GM23338 (cell line): ENCODE measurements at regions not wholly inside any gene's neighbourhood (a gene's known extent, or its start where the extent isn't known, plus 50 kb on each side); places are given as distances from the start of the nearest gene placed in this dataset.

Experiments used
- ATAC-seq: fragments of 200-7000 bp; cut with Tn5 transposase; 3 replicates; pipeline ENCODE4 v1.9.1; 2020
- DNase-seq: peaks from one replicate; pipeline ENCODE4 v3.0.0-alpha.2; 2015; ENCODE audit warnings: low spot score
- H2AFZ ChIP-seq: fragments of 200-600 bp; sonication (generic); 2 replicates; pipeline ENCODE4 v1.8.0; 2016; ENCODE audit warnings: antibody characterized with exemption, mild to moderate bottlenecking, moderate library complexity
- H3F3A ChIP-seq: fragments of 200-600 bp; sonication (generic); replicated peaks from 2 replicates; pipeline ENCODE4 v1.8.0; 2017; ENCODE audit warnings: antibody characterized with exemption, mixed run types, low read depth
- H3K27ac ChIP-seq: fragments of 200-600 bp; sonication (generic); 2 replicates; pipeline ENCODE4 v1.6.1; 2016; ENCODE audit warnings: low read depth
- H3K27me3 ChIP-seq: fragments of 200-600 bp; sonication (generic); 2 replicates; pipeline ENCODE4 v1.8.0; 2016; ENCODE audit warnings: mild to moderate bottlenecking, mixed run types, moderate library complexity; ENCODE audit not compliant: insufficient read depth
- H3K36me3 ChIP-seq: fragments of 200-600 bp; sonication (generic); 2 replicates; pipeline ENCODE4 v1.8.0; 2016; ENCODE audit warnings: mild to moderate bottlenecking; ENCODE audit not compliant: insufficient read depth
- H3K4me1 ChIP-seq: fragments of 200-600 bp; sonication (generic); 2 replicates; pipeline ENCODE4 v1.8.0; 2016; ENCODE audit warnings: mild to moderate bottlenecking, moderate library complexity; ENCODE audit not compliant: insufficient read depth
- H3K4me2 ChIP-seq: fragments of 200-600 bp; sonication (generic); 2 replicates; pipeline ENCODE4 v1.7.1; 2017; ENCODE audit warnings: mixed run types
- H3K4me3 ChIP-seq: fragments of 200-600 bp; sonication (generic); 2 replicates; pipeline ENCODE4 v1.6.1; 2016; ENCODE audit warnings: mixed run types
- H3K79me2 ChIP-seq: fragments of 200-600 bp; sonication (generic); replicated peaks from 2 replicates; pipeline ENCODE4 v1.8.0; 2017; ENCODE audit warnings: mild to moderate bottlenecking; ENCODE audit not compliant: insufficient read depth
- H3K9me2 ChIP-seq: fragments of 200-600 bp; sonication (generic); 2 replicates; pipeline ENCODE4 v1.8.0; 2017; ENCODE audit not compliant: insufficient read depth
- H4K20me1 ChIP-seq: fragments of 200-600 bp; sonication (generic); replicated peaks from 2 replicates; pipeline ENCODE4 v1.8.0; 2017; ENCODE audit warnings: mild to moderate bottlenecking; ENCODE audit not compliant: insufficient read depth
- H3K27ac Mint-ChIP-seq: 2 replicates; pipeline ENCODE4 v1.8.0; 2020; ENCODE audit warnings: inconsistent platforms, mild to moderate bottlenecking, moderate library complexity, mixed read lengths
- H3K27me3 Mint-ChIP-seq: 3 replicates; pipeline ENCODE4 v1.8.0; 2022; ENCODE audit warnings: low read depth, mild to moderate bottlenecking, moderate library complexity, mixed read lengths, inconsistent platforms; ENCODE audit not compliant: insufficient read depth, poor library complexity
- H3K36me3 Mint-ChIP-seq: 3 replicates; pipeline ENCODE4 v1.8.0; 2021; ENCODE audit warnings: low read depth, mild to moderate bottlenecking, inconsistent platforms, moderate library complexity, mixed read lengths
- H3K4me1 Mint-ChIP-seq: 3 replicates; pipeline ENCODE4 v1.8.0; 2020; ENCODE audit warnings: mild to moderate bottlenecking, inconsistent platforms, mixed read lengths
- H3K4me3 Mint-ChIP-seq: 3 replicates; pipeline ENCODE4 v1.8.0; 2021; ENCODE audit warnings: moderate library complexity, mild to moderate bottlenecking, inconsistent platforms, mixed read lengths
- H3K9me3 Mint-ChIP-seq: 3 replicates; pipeline ENCODE4 v1.8.0; 2020; ENCODE audit warnings: moderate library complexity, mild to moderate bottlenecking, inconsistent platforms, mixed read lengths
- CREB1 ChIP-seq: fragments of 250-450 bp; sonication (Bioruptor Pico); IDR thresholded peaks from 2 replicates; pipeline ENCODE4 v1.5.0; 2020; ENCODE audit warnings: low read depth, mild to moderate bottlenecking, moderate library complexity
- EZH2 ChIP-seq: fragments of 200-600 bp; sonication (generic); IDR thresholded peaks from one replicate; pipeline ENCODE4 v1.8.0; 2017; ENCODE audit warnings: antibody characterized with exemption, mild to moderate bottlenecking, low read depth; ENCODE audit not compliant: unreplicated experiment
- REST ChIP-seq: IDR thresholded peaks from one replicate; pipeline ENCODE4 v1.6.1; 2018; ENCODE audit warnings: antibody characterized with exemption; ENCODE audit not compliant: unreplicated experiment
- STAT1 ChIP-seq: IDR thresholded peaks from one replicate; pipeline ENCODE4 v1.6.1; 2016; ENCODE audit warnings: antibody characterized with exemption; ENCODE audit not compliant: unreplicated experiment
- ZNF114 ChIP-seq: fragments of 250-450 bp; sonication (Bioruptor Pico); IDR thresholded peaks from 2 replicates; pipeline ENCODE4 v1.5.0; 2020; ENCODE audit warnings: mild to moderate bottlenecking, moderate library complexity
- ZNF331 ChIP-seq: fragments of 250-450 bp; sonication (Bioruptor Pico); IDR thresholded peaks from 2 replicates; pipeline ENCODE4 v1.5.0; 2020; ENCODE audit warnings: low read depth, mild to moderate bottlenecking, moderate library complexity
- TF ChIP-seq, protein P1 (sequence below): fragments of 250-450 bp; sonication (Bioruptor Pico); IDR thresholded peaks from 2 replicates; pipeline ENCODE4 v1.5.0; 2020; ENCODE audit warnings: mild to moderate bottlenecking, moderate library complexity
- TF ChIP-seq, protein P2 (sequence below): IDR thresholded peaks from 2 replicates; pipeline ENCODE4 v1.6.1; 2016; ENCODE audit warnings: antibody characterized with exemption

- TF ChIP-seq, protein P1, sequence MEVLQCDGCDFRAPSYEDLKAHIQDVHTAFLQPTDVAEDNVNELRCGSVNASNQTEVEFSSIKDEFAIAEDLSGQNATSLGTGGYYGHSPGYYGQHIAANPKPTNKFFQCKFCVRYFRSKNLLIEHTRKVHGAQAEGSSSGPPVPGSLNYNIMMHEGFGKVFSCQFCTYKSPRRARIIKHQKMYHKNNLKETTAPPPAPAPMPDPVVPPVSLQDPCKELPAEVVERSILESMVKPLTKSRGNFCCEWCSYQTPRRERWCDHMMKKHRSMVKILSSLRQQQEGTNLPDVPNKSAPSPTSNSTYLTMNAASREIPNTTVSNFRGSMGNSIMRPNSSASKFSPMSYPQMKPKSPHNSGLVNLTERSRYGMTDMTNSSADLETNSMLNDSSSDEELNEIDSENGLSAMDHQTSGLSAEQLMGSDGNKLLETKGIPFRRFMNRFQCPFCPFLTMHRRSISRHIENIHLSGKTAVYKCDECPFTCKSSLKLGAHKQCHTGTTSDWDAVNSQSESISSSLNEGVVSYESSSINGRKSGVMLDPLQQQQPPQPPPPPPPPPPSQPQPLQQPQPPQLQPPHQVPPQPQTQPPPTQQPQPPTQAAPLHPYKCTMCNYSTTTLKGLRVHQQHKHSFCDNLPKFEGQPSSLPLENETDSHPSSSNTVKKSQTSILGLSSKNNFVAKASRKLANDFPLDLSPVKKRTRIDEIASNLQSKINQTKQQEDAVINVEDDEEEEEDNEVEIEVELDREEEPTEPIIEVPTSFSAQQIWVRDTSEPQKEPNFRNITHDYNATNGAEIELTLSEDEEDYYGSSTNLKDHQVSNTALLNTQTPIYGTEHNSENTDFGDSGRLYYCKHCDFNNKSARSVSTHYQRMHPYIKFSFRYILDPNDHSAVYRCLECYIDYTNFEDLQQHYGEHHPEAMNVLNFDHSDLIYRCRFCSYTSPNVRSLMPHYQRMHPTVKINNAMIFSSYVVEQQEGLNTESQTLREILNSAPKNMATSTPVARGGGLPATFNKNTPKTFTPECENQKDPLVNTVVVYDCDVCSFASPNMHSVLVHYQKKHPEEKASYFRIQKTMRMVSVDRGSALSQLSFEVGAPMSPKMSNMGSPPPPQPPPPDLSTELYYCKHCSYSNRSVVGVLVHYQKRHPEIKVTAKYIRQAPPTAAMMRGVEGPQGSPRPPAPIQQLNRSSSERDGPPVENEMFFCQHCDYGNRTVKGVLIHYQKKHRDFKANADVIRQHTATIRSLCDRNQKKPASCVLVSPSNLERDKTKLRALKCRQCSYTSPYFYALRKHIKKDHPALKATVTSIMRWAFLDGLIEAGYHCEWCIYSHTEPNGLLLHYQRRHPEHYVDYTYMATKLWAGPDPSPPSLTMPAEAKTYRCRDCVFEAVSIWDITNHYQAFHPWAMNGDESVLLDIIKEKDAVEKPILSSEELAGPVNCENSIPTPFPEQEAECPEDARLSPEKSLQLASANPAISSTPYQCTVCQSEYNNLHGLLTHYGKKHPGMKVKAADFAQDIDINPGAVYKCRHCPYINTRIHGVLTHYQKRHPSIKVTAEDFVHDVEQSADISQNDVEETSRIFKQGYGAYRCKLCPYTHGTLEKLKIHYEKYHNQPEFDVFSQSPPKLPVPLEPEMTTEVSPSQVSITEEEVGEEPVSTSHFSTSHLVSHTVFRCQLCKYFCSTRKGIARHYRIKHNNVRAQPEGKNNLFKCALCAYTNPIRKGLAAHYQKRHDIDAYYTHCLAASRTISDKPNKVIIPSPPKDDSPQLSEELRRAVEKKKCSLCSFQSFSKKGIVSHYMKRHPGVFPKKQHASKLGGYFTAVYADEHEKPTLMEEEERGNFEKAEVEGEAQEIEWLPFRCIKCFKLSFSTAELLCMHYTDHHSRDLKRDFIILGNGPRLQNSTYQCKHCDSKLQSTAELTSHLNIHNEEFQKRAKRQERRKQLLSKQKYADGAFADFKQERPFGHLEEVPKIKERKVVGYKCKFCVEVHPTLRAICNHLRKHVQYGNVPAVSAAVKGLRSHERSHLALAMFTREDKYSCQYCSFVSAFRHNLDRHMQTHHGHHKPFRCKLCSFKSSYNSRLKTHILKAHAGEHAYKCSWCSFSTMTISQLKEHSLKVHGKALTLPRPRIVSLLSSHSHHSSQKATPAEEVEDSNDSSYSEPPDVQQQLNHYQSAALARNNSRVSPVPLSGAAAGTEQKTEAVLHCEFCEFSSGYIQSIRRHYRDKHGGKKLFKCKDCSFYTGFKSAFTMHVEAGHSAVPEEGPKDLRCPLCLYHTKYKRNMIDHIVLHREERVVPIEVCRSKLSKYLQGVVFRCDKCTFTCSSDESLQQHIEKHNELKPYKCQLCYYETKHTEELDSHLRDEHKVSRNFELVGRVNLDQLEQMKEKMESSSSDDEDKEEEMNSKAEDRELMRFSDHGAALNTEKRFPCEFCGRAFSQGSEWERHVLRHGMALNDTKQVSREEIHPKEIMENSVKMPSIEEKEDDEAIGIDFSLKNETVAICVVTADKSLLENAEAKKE (CRISPR knock-in tag), result no peak
- TF ChIP-seq CREB1 (CRISPR knock-in tag) (no peak), STAT1 (no peak), ZNF331 (CRISPR knock-in tag) (no peak), ZNF114 (no peak)
- TF ChIP-seq, protein P2, sequence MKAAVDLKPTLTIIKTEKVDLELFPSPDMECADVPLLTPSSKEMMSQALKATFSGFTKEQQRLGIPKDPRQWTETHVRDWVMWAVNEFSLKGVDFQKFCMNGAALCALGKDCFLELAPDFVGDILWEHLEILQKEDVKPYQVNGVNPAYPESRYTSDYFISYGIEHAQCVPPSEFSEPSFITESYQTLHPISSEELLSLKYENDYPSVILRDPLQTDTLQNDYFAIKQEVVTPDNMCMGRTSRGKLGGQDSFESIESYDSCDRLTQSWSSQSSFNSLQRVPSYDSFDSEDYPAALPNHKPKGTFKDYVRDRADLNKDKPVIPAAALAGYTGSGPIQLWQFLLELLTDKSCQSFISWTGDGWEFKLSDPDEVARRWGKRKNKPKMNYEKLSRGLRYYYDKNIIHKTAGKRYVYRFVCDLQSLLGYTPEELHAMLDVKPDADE, result no peak
Measured at GRCh38 chr6:50361641-50362331, 312.1 kb upstream of the DEFB112 start (continued).

- ATAC-seq (no peak), DNase-seq (no peak)
- Mint-ChIP-seq H3K36me3 (no peaks in the 10 kb centered on the region), H3K27me3 (peaks cover 3% of the 10 kb centered on the region), H3K4me3 (no peak overlapping the region), H3K27ac (no peak overlapping the region), H3K4me1 (peaks cover 4% of the 10 kb centered on the region; the same call in 1 of the 3 replicates), H3K9me3 (no peaks in the 10 kb centered on the region)
- Histone ChIP-seq H3K27me3 (no peaks in the 10 kb centered on the region), H3K27ac (no peak overlapping the region), H3K4me1 (no peaks in the 10 kb centered on the region), H3K9me2 (no peaks in the 10 kb centered on the region; the same call in 1 of the 2 replicates), H3K4me2 (no peak overlapping the region), H3K4me3 (no peak overlapping the region), H4K20me1 (no peaks in the 10 kb centered on the region), H2AFZ (no peak overlapping the region), H3K36me3 (no peaks in the 10 kb centered on the region), H3F3A (no peaks in the 10 kb centered on the region), H3K79me2 (no peaks in the 10 kb centered on the region)
- TF ChIP-seq EZH2 (no peak), REST (no peak), CREB1 (CRISPR knock-in tag) (no peak)
Measured at GRCh38 chr6:50362706-50363105, 313.0 kb upstream of the DEFB112 start.
